ENCODE measurements at regions not wholly inside any gene's neighbourhood (a gene's known extent, or its start where the extent isn't known, plus 50 kb on each side); places are given as distances from the start of the nearest gene placed in this dataset.
A peak's percentile ranks its signal among the peaks of the same experiment; 100 is the strongest.
"Not testable (repeated sequence)": the region's sequence is repeated elsewhere in the genome, so short reads cannot be mapped to it uniquely, and the experiment has no call there.

- H3K9ac ChIP-seq (ENCODE audit: low read depth, low read length) = no peak overlapping the region
- no peaks in the 10 kb centered on the region for H3K9me3 ChIP-seq (ENCODE audit: control insufficient read depth, insufficient read depth, low read length)
- no peaks in the 10 kb centered on the region for H3K36me3 ChIP-seq (ENCODE audit: control insufficient read depth, insufficient read depth, low read length)
- H3K27ac ChIP-seq (ENCODE audit: low read depth, low read length) = peak overlapping the region; percentile 81
- no peak overlapping the region for H3K4me3 ChIP-seq (ENCODE audit: low read depth, low read length)
- H3K27me3 ChIP-seq (ENCODE audit: control insufficient read depth, insufficient read depth, low read length) = no peaks in the 10 kb centered on the region
- peaks cover 11% of the 10 kb centered on the region for H3K4me1 ChIP-seq (ENCODE audit: control insufficient read depth, insufficient read depth, low read length)
Measured at GRCh38 chr1:38183747-38184146, 137.2 kb upstream of the POU3F1 start.

- Histone ChIP-seq H3K36me3 (ENCODE audit: control insufficient read depth, insufficient read depth, low read length) (no peaks in the 10 kb centered on the region), H3K4me1 (ENCODE audit: control insufficient read depth, insufficient read depth, low read length) (peaks cover 11% of the 10 kb centered on the region), H3K27ac (ENCODE audit: low read depth, low read length) (peak overlapping the region; percentile 81), H3K9ac (ENCODE audit: low read depth, low read length) (no peak overlapping the region), H3K27me3 (ENCODE audit: control insufficient read depth, insufficient read depth, low read length) (no peaks in the 10 kb centered on the region), H3K4me3 (ENCODE audit: low read depth, low read length) (no peak overlapping the region), H3K9me3 (ENCODE audit: control insufficient read depth, insufficient read depth, low read length) (no peaks in the 10 kb centered on the region)
Measured at GRCh38 chr1:38183096-38183495, 136.5 kb upstream of the POU3F1 start.

- H3K9me3 ChIP-seq (ENCODE audit: control insufficient read depth, insufficient read depth, low read length); H3K27ac ChIP-seq (ENCODE audit: low read depth, low read length); H3K27me3 ChIP-seq (ENCODE audit: control insufficient read depth, insufficient read depth, low read length); H3K4me3 ChIP-seq (ENCODE audit: low read depth, low read length); H3K9ac ChIP-seq (ENCODE audit: low read depth, low read length); H3K36me3 ChIP-seq (ENCODE audit: control insufficient read depth, insufficient read depth, low read length): not testable (repeated sequence)
- peaks cover 11% of the 10 kb centered on the region for H3K4me1 ChIP-seq (ENCODE audit: control insufficient read depth, insufficient read depth, low read length)
Measured at GRCh38 chr1:38180388-38180787, 133.8 kb upstream of the POU3F1 start.

GRCh38 chr1:38179483-38179882 lies 132.9 kb upstream of the POU3F1 start:
- no peaks in the 10 kb centered on the region for H3K27me3 ChIP-seq (ENCODE audit: control insufficient read depth, insufficient read depth, low read length)
- H3K36me3 ChIP-seq (ENCODE audit: control insufficient read depth, insufficient read depth, low read length) = no peaks in the 10 kb centered on the region
- H3K4me1 ChIP-seq (ENCODE audit: control insufficient read depth, insufficient read depth, low read length) = peaks cover 11% of the 10 kb centered on the region
- no peaks in the 10 kb centered on the region for H3K9me3 ChIP-seq (ENCODE audit: control insufficient read depth, insufficient read depth, low read length)
- H3K9ac ChIP-seq (ENCODE audit: low read depth, low read length) = no peak overlapping the region
- H3K27ac ChIP-seq (ENCODE audit: low read depth, low read length) = no peak overlapping the region
- no peak overlapping the region for H3K4me3 ChIP-seq (ENCODE audit: low read depth, low read length)

- H3K4me3 ChIP-seq (ENCODE audit: low read depth, low read length) = no peak overlapping the region
- H3K27me3 ChIP-seq (ENCODE audit: control insufficient read depth, insufficient read depth, low read length) = no peaks in the 10 kb centered on the region
- no peak overlapping the region for H3K9ac ChIP-seq (ENCODE audit: low read depth, low read length)
- no peaks in the 10 kb centered on the region for H3K9me3 ChIP-seq (ENCODE audit: control insufficient read depth, insufficient read depth, low read length)
- H3K4me1 ChIP-seq (ENCODE audit: control insufficient read depth, insufficient read depth, low read length) = peaks cover 8% of the 10 kb centered on the region
- H3K27ac ChIP-seq (ENCODE audit: low read depth, low read length) = no peak overlapping the region
- no peaks in the 10 kb centered on the region for H3K36me3 ChIP-seq (ENCODE audit: control insufficient read depth, insufficient read depth, low read length)
Measured at GRCh38 chr1:38178216-38178615, 131.6 kb upstream of the POU3F1 start.

- Histone ChIP-seq H3K4me1 (ENCODE audit: control insufficient read depth, insufficient read depth, low read length) (no peaks in the 10 kb centered on the region), H3K9me3 (ENCODE audit: control insufficient read depth, insufficient read depth, low read length) (no peaks in the 10 kb centered on the region), H3K27me3 (ENCODE audit: control insufficient read depth, insufficient read depth, low read length) (no peaks in the 10 kb centered on the region), H3K4me3 (ENCODE audit: low read depth, low read length) (no peak overlapping the region), H3K9ac (ENCODE audit: low read depth, low read length) (no peak overlapping the region), H3K27ac (ENCODE audit: low read depth, low read length) (no peak overlapping the region), H3K36me3 (ENCODE audit: control insufficient read depth, insufficient read depth, low read length) (no peaks in the 10 kb centered on the region)
Measured at GRCh38 chr1:38175121-38175520, 128.5 kb upstream of the POU3F1 start.

GRCh38 chr1:38173848-38174247 lies 127.3 kb upstream of the POU3F1 start:
- Histone ChIP-seq H3K36me3 (ENCODE audit: control insufficient read depth, insufficient read depth, low read length) (no peaks in the 10 kb centered on the region), H3K9ac (ENCODE audit: low read depth, low read length) (no peak overlapping the region), H3K27me3 (ENCODE audit: control insufficient read depth, insufficient read depth, low read length) (no peaks in the 10 kb centered on the region), H3K4me3 (ENCODE audit: low read depth, low read length) (no peak overlapping the region), H3K27ac (ENCODE audit: low read depth, low read length) (no peak overlapping the region), H3K4me1 (ENCODE audit: control insufficient read depth, insufficient read depth, low read length) (no peaks in the 10 kb centered on the region), H3K9me3 (ENCODE audit: control insufficient read depth, insufficient read depth, low read length) (no peaks in the 10 kb centered on the region)

GRCh38 chr1:38173157-38173831 lies 126.7 kb upstream of the POU3F1 start:
- H3K27ac ChIP-seq (ENCODE audit: low read depth, low read length) = no peak overlapping the region
- H3K4me1 ChIP-seq (ENCODE audit: control insufficient read depth, insufficient read depth, low read length) = no peaks in the 10 kb centered on the region
- no peaks in the 10 kb centered on the region for H3K9me3 ChIP-seq (ENCODE audit: control insufficient read depth, insufficient read depth, low read length)
- H3K9ac ChIP-seq (ENCODE audit: low read depth, low read length) = no peak overlapping the region
- H3K36me3 ChIP-seq (ENCODE audit: control insufficient read depth, insufficient read depth, low read length) = no peaks in the 10 kb centered on the region
- no peak overlapping the region for H3K4me3 ChIP-seq (ENCODE audit: low read depth, low read length)
- H3K27me3 ChIP-seq (ENCODE audit: control insufficient read depth, insufficient read depth, low read length) = no peaks in the 10 kb centered on the region

- Histone ChIP-seq H3K36me3 (ENCODE audit: control insufficient read depth, insufficient read depth, low read length) (no peaks in the 10 kb centered on the region), H3K27ac (ENCODE audit: low read depth, low read length) (no peak overlapping the region), H3K4me1 (ENCODE audit: control insufficient read depth, insufficient read depth, low read length) (no peaks in the 10 kb centered on the region), H3K9ac (ENCODE audit: low read depth, low read length) (no peak overlapping the region), H3K4me3 (ENCODE audit: low read depth, low read length) (no peak overlapping the region), H3K9me3 (ENCODE audit: control insufficient read depth, insufficient read depth, low read length) (no peaks in the 10 kb centered on the region), H3K27me3 (ENCODE audit: control insufficient read depth, insufficient read depth, low read length) (no peaks in the 10 kb centered on the region)
Measured at GRCh38 chr1:38169121-38169520, 122.5 kb upstream of the POU3F1 start.

- Histone ChIP-seq H3K9me3 (ENCODE audit: control insufficient read depth, insufficient read depth, low read length) (no peaks in the 10 kb centered on the region), H3K27me3 (ENCODE audit: control insufficient read depth, insufficient read depth, low read length) (no peaks in the 10 kb centered on the region), H3K9ac (ENCODE audit: low read depth, low read length) (no peak overlapping the region), H3K27ac (ENCODE audit: low read depth, low read length) (no peak overlapping the region), H3K36me3 (ENCODE audit: control insufficient read depth, insufficient read depth, low read length) (no peaks in the 10 kb centered on the region), H3K4me3 (ENCODE audit: low read depth, low read length) (no peak overlapping the region), H3K4me1 (ENCODE audit: control insufficient read depth, insufficient read depth, low read length) (no peaks in the 10 kb centered on the region)
Measured at GRCh38 chr1:38168365-38168764, 121.8 kb upstream of the POU3F1 start.

GRCh38 chr1:38166461-38166860 lies 119.9 kb upstream of the POU3F1 start:
- Histone ChIP-seq H3K27me3 (ENCODE audit: control insufficient read depth, insufficient read depth, low read length) (no peaks in the 10 kb centered on the region), H3K9me3 (ENCODE audit: control insufficient read depth, insufficient read depth, low read length) (no peaks in the 10 kb centered on the region), H3K36me3 (ENCODE audit: control insufficient read depth, insufficient read depth, low read length) (no peaks in the 10 kb centered on the region), H3K27ac (ENCODE audit: low read depth, low read length) (no peak overlapping the region), H3K9ac (ENCODE audit: low read depth, low read length) (no peak overlapping the region), H3K4me3 (ENCODE audit: low read depth, low read length) (no peak overlapping the region), H3K4me1 (ENCODE audit: control insufficient read depth, insufficient read depth, low read length) (no peaks in the 10 kb centered on the region)

All from HUES48 (cell line).